Endothelial cell of umbilical vein (primary cell): ENCODE measurements at regions not wholly inside any gene's neighbourhood (a gene's known extent, or its start where the extent isn't known, plus 50 kb on each side); places are given as distances from the start of the nearest gene placed in this dataset.
A peak's percentile ranks its signal among the peaks of the same experiment; 100 is the strongest.

Experiments used
- BruUV-seq: library from RNA; stranded (reverse); fragments of 400-500 nt; replicated peaks from 2 replicates; lab custom pipeline; 2021; lab: Mats Ljungman, UMichigan
- CTCF ChIA-PET: fragments of 300-600, 350-600 bp; sonication (Branson Sonifier 250); formaldehyde crosslinking; loops from one replicate; lab custom pipeline; 2021; ENCODE audit warnings: antibody characterized with exemption, inconsistent platforms; lab: Charles Lee
- POLR2A ChIA-PET: fragments of 300-600, 350-600 bp; sonication (Branson Sonifier 250); formaldehyde crosslinking; loops from one replicate; lab custom pipeline; 2021; ENCODE audit warnings: antibody characterized with exemption, inconsistent platforms; lab: Charles Lee
- DNase-seq: peaks from one replicate; pipeline ENCODE4 v3.0.0-alpha.2; 2011; ENCODE audit warnings: low read depth, low spot score
- FAIRE-seq: peaks from 2 replicates; lab custom pipeline; 2011; peaks lifted over from hg19 to GRCh38; lab: Jason Lieb, UNC
- H2AFZ ChIP-seq: 2 replicates; pipeline ENCODE4 v1.6.0; 2012; ENCODE audit warnings: low read depth, low read length, control low read depth, inconsistent platforms
- H3K27ac ChIP-seq: 2 replicates; pipeline ENCODE4 v1.5.1; 2011; ENCODE audit warnings: low read depth, mild to moderate bottlenecking, control low read depth, low read length, moderate library complexity; ENCODE audit not compliant: insufficient read depth
- H3K27me3 ChIP-seq, 2 experiments: 2 replicates each; pipeline versions ENCODE4 v1.6.0 to v1.6.1; 2011; ENCODE audit warnings: low read length in 2 of 2, mixed read lengths in 1 of 2; ENCODE audit not compliant: control insufficient read depth in 2 of 2, insufficient read depth in 2 of 2
- H3K36me3 ChIP-seq, 2 experiments: 2 replicates in 1 of 2; 3 replicates in 1 of 2; pipeline ENCODE4 v1.5.1; 2011; ENCODE audit warnings: low read length in 2 of 2, mild to moderate bottlenecking in 1 of 2, moderate library complexity in 1 of 2; ENCODE audit not compliant: control insufficient read depth in 2 of 2, insufficient read depth in 2 of 2; ENCODE audit errors: extremely low read depth in 1 of 2
- H3K4me1 ChIP-seq: 3 replicates; pipeline ENCODE4 v1.5.1; 2011; ENCODE audit warnings: mild to moderate bottlenecking, low read length; ENCODE audit not compliant: control insufficient read depth, insufficient read depth; ENCODE audit errors: extremely low read depth
- H3K4me2 ChIP-seq: 2 replicates; pipeline ENCODE4 v1.6.1; 2011; ENCODE audit warnings: low read length, control low read depth, mixed read lengths; ENCODE audit not compliant: insufficient read depth
- H3K4me3 ChIP-seq, 3 experiments: fragments of 200-600 bp in 1 of 3; sonication (generic), shearing (Covaris generic) in 1 of 3; replicated peaks in 1 of 3; 2 replicates each; pipeline ENCODE4 v1.5.1; 2011 to 2016; ENCODE audit warnings: control low read depth in 3 of 3, low read length in 3 of 3, mild to moderate bottlenecking in 2 of 3, inconsistent platforms in 1 of 3, low read depth in 1 of 3, moderate library complexity in 1 of 3; ENCODE audit not compliant: insufficient read depth in 1 of 3
- H3K79me2 ChIP-seq: 2 replicates; pipeline ENCODE4 v1.6.0; 2012; ENCODE audit warnings: low read length, inconsistent platforms; ENCODE audit not compliant: control insufficient read depth, insufficient read depth
- H3K9ac ChIP-seq: replicated peaks from 2 replicates; pipeline ENCODE3; 2011; ENCODE audit warnings: low read length, control low read depth; ENCODE audit not compliant: insufficient read depth; ENCODE audit errors: extremely low read depth
- H3K9me1 ChIP-seq: replicated peaks from 3 replicates; pipeline ENCODE4 v1.6.0; 2011; ENCODE audit warnings: mild to moderate bottlenecking, low read length; ENCODE audit not compliant: control insufficient read depth, insufficient read depth; ENCODE audit errors: extremely low read depth
- H3K9me3 ChIP-seq: replicated peaks from 2 replicates; pipeline ENCODE4 v1.5.1; 2012; ENCODE audit warnings: low read length, inconsistent platforms; ENCODE audit not compliant: control insufficient read depth, insufficient read depth
- H4K20me1 ChIP-seq: replicated peaks from 2 replicates; pipeline ENCODE3; 2011; ENCODE audit warnings: mild to moderate bottlenecking, low read length; ENCODE audit not compliant: control insufficient read depth, insufficient read depth; ENCODE audit errors: extremely low read depth
- EZH2 ChIP-seq: IDR thresholded peaks from 2 replicates; pipeline ENCODE4 v1.6.1; 2012; ENCODE audit warnings: borderline replicate concordance, low read depth, mild to moderate bottlenecking, moderate library complexity, low read length, inconsistent platforms; ENCODE audit not compliant: severe bottlenecking
- FOS ChIP-seq: IDR thresholded peaks from 2 replicates; pipeline ENCODE4 v1.6.1; 2011; ENCODE audit warnings: mild to moderate bottlenecking, low read length, moderate library complexity, borderline replicate concordance; ENCODE audit not compliant: insufficient read depth
- GATA2 ChIP-seq: IDR thresholded peaks from 2 replicates; pipeline ENCODE4 v1.7.0; 2011; ENCODE audit warnings: low read depth, mild to moderate bottlenecking, moderate library complexity, mixed read lengths, low read length; ENCODE audit not compliant: insufficient read length, insufficient read depth
- JUN ChIP-seq: IDR thresholded peaks from 2 replicates; pipeline ENCODE4 v1.6.1; 2011; ENCODE audit warnings: borderline replicate concordance, low read depth; ENCODE audit not compliant: insufficient read length, insufficient read depth
- MYC ChIP-seq: IDR thresholded peaks from one replicate; pipeline ENCODE4 v1.6.1; 2011; ENCODE audit warnings: mild to moderate bottlenecking, low read depth, low read length
- POLR2A ChIP-seq: IDR thresholded peaks from 2 replicates; pipeline ENCODE4 v1.6.1; 2012; ENCODE audit warnings: low read depth, mild to moderate bottlenecking, control low read depth, low read length
- POLR2AphosphoS5 ChIP-seq: IDR thresholded peaks from 2 replicates; pipeline ENCODE4 v1.6.1; 2012; ENCODE audit warnings: low read depth, mild to moderate bottlenecking, control low read depth, low read length, moderate library complexity; ENCODE audit not compliant: insufficient read depth
- dilution Hi-C: fragments of 300-500 bp; cut with MboI; formaldehyde crosslinking; loops from one replicate; pipeline ENCODE4 v1.15.0; 2019; ENCODE audit warnings: low sequenced_read_pairs; ENCODE audit not compliant: extremely low pct_ligation_motif_present
- intact Hi-C: fragments of 100-400 bp; cut with micrococcal nuclease; formaldehyde crosslinking; loops from one replicate; pipeline ENCODE4 v1.10.0; 2022
- TF ChIP-seq, protein P1 (sequence below), 2 donors: IDR thresholded peaks; 1 replicate in 1 of 2; 2 replicates in 1 of 2; pipeline ENCODE4 v1.5.1; 2011; ENCODE audit warnings: low read length in 2 of 2, mild to moderate bottlenecking in 2 of 2, moderate library complexity in 2 of 2, control low read depth in 1 of 2, inconsistent platforms in 1 of 2, low read depth in 1 of 2; ENCODE audit not compliant: insufficient read depth in 1 of 2; ENCODE audit errors: extremely low read depth in 1 of 2
- TF ChIP-seq, protein P2 (sequence below): IDR thresholded peaks from 2 replicates; pipeline ENCODE4 v1.6.1; 2011; ENCODE audit not compliant: insufficient read depth, insufficient read length

DNA sequence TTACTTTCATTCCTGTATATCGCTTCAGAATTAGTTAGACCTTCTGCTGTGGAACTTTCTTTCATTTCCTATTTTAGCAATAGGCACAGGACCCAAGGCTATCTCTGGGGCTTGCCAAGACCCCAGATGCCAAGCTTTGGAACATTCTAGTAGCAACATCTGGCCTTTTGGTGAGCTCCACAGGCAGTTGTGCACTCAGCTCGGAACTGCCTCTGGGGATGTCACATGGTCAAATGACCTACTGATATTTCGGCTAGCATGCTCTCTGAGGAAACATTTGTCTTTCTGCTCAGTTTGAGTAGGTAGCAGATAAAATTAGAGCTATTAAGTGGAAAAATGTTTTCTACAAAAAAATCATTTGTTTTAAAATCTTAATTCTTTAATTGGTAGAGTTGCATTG is 76.6 kb upstream of the ITGA4 start:
- ChIA-PET CTCF (interaction anchor here (1.3 kb wide), 1 partner anchor 14 kb away, joined by 3 read pairs; no protein-coding TSS in a partner anchor), POLR2A (no interaction called here)
- H3K9me3 ChIP-seq: no peaks in the 10 kb centered on the region
- H2AFZ ChIP-seq: no peak overlapping the region
- H3K27me3 ChIP-seq: peaks cover 0 to 4% of the 10 kb centered on the region in 2 experiments
- no peaks in the 10 kb centered on the region for H3K36me3 ChIP-seq
- dilution Hi-C loops (no loop called here), intact Hi-C loops (no loop called here)
- no peaks in the 10 kb centered on the region for H3K79me2 ChIP-seq
- H4K20me1 ChIP-seq: no peaks in the 10 kb centered on the region
- BruUV-seq: no TSS peak
- DNase-seq (no peak), FAIRE-seq (peak; percentile 15)
- H3K4me2 ChIP-seq: no peak overlapping the region
- TF ChIP-seq, protein P1, sequence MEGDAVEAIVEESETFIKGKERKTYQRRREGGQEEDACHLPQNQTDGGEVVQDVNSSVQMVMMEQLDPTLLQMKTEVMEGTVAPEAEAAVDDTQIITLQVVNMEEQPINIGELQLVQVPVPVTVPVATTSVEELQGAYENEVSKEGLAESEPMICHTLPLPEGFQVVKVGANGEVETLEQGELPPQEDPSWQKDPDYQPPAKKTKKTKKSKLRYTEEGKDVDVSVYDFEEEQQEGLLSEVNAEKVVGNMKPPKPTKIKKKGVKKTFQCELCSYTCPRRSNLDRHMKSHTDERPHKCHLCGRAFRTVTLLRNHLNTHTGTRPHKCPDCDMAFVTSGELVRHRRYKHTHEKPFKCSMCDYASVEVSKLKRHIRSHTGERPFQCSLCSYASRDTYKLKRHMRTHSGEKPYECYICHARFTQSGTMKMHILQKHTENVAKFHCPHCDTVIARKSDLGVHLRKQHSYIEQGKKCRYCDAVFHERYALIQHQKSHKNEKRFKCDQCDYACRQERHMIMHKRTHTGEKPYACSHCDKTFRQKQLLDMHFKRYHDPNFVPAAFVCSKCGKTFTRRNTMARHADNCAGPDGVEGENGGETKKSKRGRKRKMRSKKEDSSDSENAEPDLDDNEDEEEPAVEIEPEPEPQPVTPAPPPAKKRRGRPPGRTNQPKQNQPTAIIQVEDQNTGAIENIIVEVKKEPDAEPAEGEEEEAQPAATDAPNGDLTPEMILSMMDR (IDR thresholded peaks at IDR 0.05; ENCODE audit: extremely low read depth in 1 of 2, insufficient read depth in 1 of 2, low read depth in 1 of 2, low read length in 2 of 2): no peak
- TF ChIP-seq POLR2AphosphoS5 (no peak), FOS (no peak), POLR2A (no peak), MYC (no peak), JUN (no peak), GATA2 (no peak), EZH2 (no peak)
- TF ChIP-seq, protein P2, sequence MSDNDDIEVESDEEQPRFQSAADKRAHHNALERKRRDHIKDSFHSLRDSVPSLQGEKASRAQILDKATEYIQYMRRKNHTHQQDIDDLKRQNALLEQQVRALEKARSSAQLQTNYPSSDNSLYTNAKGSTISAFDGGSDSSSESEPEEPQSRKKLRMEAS: no peak
- H3K4me3 ChIP-seq: no peak overlapping the region
- no peak overlapping the region for H3K27ac ChIP-seq
- no peaks in the 10 kb centered on the region for H3K4me1 ChIP-seq
- no peak overlapping the region for H3K9ac ChIP-seq
- H3K9me1 ChIP-seq: no peaks in the 10 kb centered on the region
